HepG2 (cell line): ENCODE measurements at regions not wholly inside any gene's neighbourhood (a gene's known extent, or its start where the extent isn't known, plus 50 kb on each side); places are given as distances from the start of the nearest gene placed in this dataset.

ENCODE experiments used
- ATAC-seq: fragments of 200-7000 bp; cut with Tn5 transposase; 3 replicates; pipeline ENCODE4 v1.9.1; 2020; ENCODE audit warnings: mild to moderate bottlenecking, moderate library complexity
- BruUV-seq: library from RNA; stranded (reverse); fragments of 400-500 nt; replicated peaks from 2 replicates; lab custom pipeline; 2021; lab: Mats Ljungman, UMichigan
- CTCF ChIA-PET: fragments of 300-600 bp; formaldehyde crosslinking; extraction: SDS; loops from one replicate; lab custom pipeline; 2021; ENCODE audit warnings: low total read pairs, inconsistent platforms, low intra/inter-chr PET ratio; lab: Yijun Ruan, JAX
- POLR2A ChIA-PET: fragments of 350-600 bp; sonication (Branson Sonifier 250); formaldehyde crosslinking; loops from one replicate; lab custom pipeline; 2020; ENCODE audit warnings: antibody characterized with exemption, inconsistent platforms; lab: Yijun Ruan, JAX
- DNase-seq: peaks from one replicate; pipeline ENCODE4 v3.0.0-alpha.2; 2015; ENCODE audit warnings: low spot score
- FAIRE-seq: peaks from 3 replicates; lab custom pipeline; 2011; peaks lifted over from hg19 to GRCh38; lab: Jason Lieb, UNC
- H2AFZ ChIP-seq: one replicate; pipeline ENCODE4 v1.6.1; 2011; ENCODE audit warnings: low read length, inconsistent platforms
- H3K27ac ChIP-seq: fragments of 300-600 bp; 3 replicates; pipeline ENCODE4 v1.8.0; 2011; ENCODE audit warnings: mixed run types, mild to moderate bottlenecking, mixed read lengths, low read length, inconsistent platforms; ENCODE audit not compliant: insufficient read depth; ENCODE audit errors: extremely low read length
- H3K27me3 ChIP-seq, 2 experiments: fragments of 200-600 bp in 1 of 2; 2 replicates in 1 of 2; 3 replicates in 1 of 2; pipeline versions ENCODE4 v1.6.0 to v1.8.0; 2011; ENCODE audit warnings: low read length in 2 of 2, mild to moderate bottlenecking in 2 of 2, moderate library complexity in 2 of 2, inconsistent platforms in 1 of 2; ENCODE audit not compliant: insufficient read depth in 2 of 2, control insufficient read depth in 1 of 2
- H3K36me3 ChIP-seq, 2 experiments: fragments of 200-600 bp in 1 of 2; replicated peaks in 1 of 2; 2 replicates in 1 of 2; 3 replicates in 1 of 2; pipeline versions ENCODE4 v1.5.1 to v1.8.0; 2011; ENCODE audit warnings: low read length in 2 of 2, inconsistent platforms in 1 of 2; ENCODE audit not compliant: insufficient read depth in 2 of 2, control insufficient read depth in 1 of 2
- H3K4me1 ChIP-seq: 2 replicates; pipeline ENCODE4 v1.5.1; 2012; ENCODE audit warnings: low read length, inconsistent platforms; ENCODE audit not compliant: insufficient read depth
- H3K4me2 ChIP-seq: 2 replicates; pipeline ENCODE4 v1.6.0; 2011; ENCODE audit warnings: low read depth, low read length, inconsistent platforms
- H3K4me3 ChIP-seq, 3 experiments: fragments of 200-600 bp in 1 of 3; sonication (generic), shearing (Covaris generic) in 1 of 3; replicated peaks in 1 of 3; 2 replicates each; pipeline ENCODE4 v1.5.1; 2011 to 2016; ENCODE audit warnings: low read length in 3 of 3, inconsistent platforms in 2 of 3, low read depth in 2 of 3, mild to moderate bottlenecking in 2 of 3, control low read depth in 1 of 3, mixed read lengths in 1 of 3; ENCODE audit not compliant: insufficient read depth in 1 of 3
- H3K79me2 ChIP-seq: one replicate; pipeline ENCODE4 v1.6.1; 2011; ENCODE audit warnings: low read length, inconsistent platforms; ENCODE audit not compliant: insufficient read depth
- H3K9ac ChIP-seq: 2 replicates; pipeline ENCODE4 v1.6.0; 2011; ENCODE audit warnings: mild to moderate bottlenecking, low read depth, low read length, inconsistent platforms; ENCODE audit not compliant: insufficient read depth
- H3K9me3 ChIP-seq: 2 replicates; pipeline ENCODE4 v1.5.1; 2012; ENCODE audit warnings: mild to moderate bottlenecking, low read length
- H4K20me1 ChIP-seq: 2 replicates; pipeline ENCODE4 v1.6.0; 2011; ENCODE audit warnings: inconsistent platforms, mild to moderate bottlenecking, low read length, moderate library complexity; ENCODE audit not compliant: insufficient read depth
- ATF7-NPFF ChIP-seq: sonication (generic); formaldehyde crosslinking; IDR thresholded peaks from 2 replicates; pipeline ENCODE4 v1.8.1; 2023; ENCODE audit warnings: mild to moderate bottlenecking, low read depth, missing genetic modification reagents, moderate library complexity
- CHD4 ChIP-seq: fragments of 200-600 bp; sonication (generic); IDR thresholded peaks from 2 replicates; pipeline ENCODE4 v1.7.0; 2017; ENCODE audit warnings: mild to moderate bottlenecking, low read length, borderline replicate concordance
- REPIN1 ChIP-seq: sonication (generic); formaldehyde crosslinking; IDR thresholded peaks from 2 replicates; pipeline ENCODE4 v1.8.0; 2022; ENCODE audit warnings: missing genetic modification reagents, low read depth, mild to moderate bottlenecking, borderline replicate concordance
- SP2 ChIP-seq: sonication (generic); formaldehyde crosslinking; IDR thresholded peaks from 2 replicates; pipeline ENCODE4 v1.5.1; 2020; ENCODE audit warnings: mild to moderate bottlenecking, missing genetic modification reagents
- THYN1 ChIP-seq: sonication (generic); formaldehyde crosslinking; IDR thresholded peaks from 2 replicates; pipeline ENCODE4 v1.8.1; 2023; ENCODE audit warnings: low read depth, mild to moderate bottlenecking, moderate library complexity, missing genetic modification reagents, borderline replicate concordance
- ZBTB38 ChIP-seq: sonication (generic); formaldehyde crosslinking; IDR thresholded peaks from 2 replicates; pipeline ENCODE4 v1.5.1; 2020; ENCODE audit warnings: mild to moderate bottlenecking, missing genetic modification reagents
- ZBTB7A ChIP-seq: sonication (generic); formaldehyde crosslinking; IDR thresholded peaks from 2 replicates; pipeline ENCODE4 v1.8.0; 2022; ENCODE audit warnings: mild to moderate bottlenecking, missing genetic modification reagents
- ZMYM2 ChIP-seq: sonication (generic); formaldehyde crosslinking; IDR thresholded peaks from 2 replicates; pipeline ENCODE4 v1.8.0; 2022; ENCODE audit warnings: mild to moderate bottlenecking, missing genetic modification reagents
- ZNF121 ChIP-seq: sonication (generic); formaldehyde crosslinking; IDR thresholded peaks from 2 replicates; pipeline ENCODE4 v1.5.0; 2020; ENCODE audit warnings: mild to moderate bottlenecking, missing genetic modification reagents
- ZNF230 ChIP-seq: sonication (generic); formaldehyde crosslinking; IDR thresholded peaks from 2 replicates; pipeline ENCODE4 v1.4.0; 2020; ENCODE audit warnings: mild to moderate bottlenecking, missing genetic modification reagents
- WGBS: methylation state at CpG from one replicate; pipeline ENCODE4 v1.1.6; 2017; ENCODE audit warnings: low lambda C conversion rate; 5-methylcytosine and 5-hydroxymethylcytosine counted together
- in situ Hi-C: cut with HindIII; loops from 2 replicates; pipeline ENCODE4 v1.10.0; 2017; ENCODE audit warnings: low pct_unique_long_range_greater_than_20kb; ENCODE audit not compliant: extremely low pct_ligation_motif_present
- intact Hi-C: fragments of 100-400 bp; cut with micrococcal nuclease; formaldehyde crosslinking; loops from one replicate; pipeline ENCODE4 v1.10.0; 2022; ENCODE audit not compliant: unreplicated experiment
- TF ChIP-seq, protein P1 (sequence below): sonication (generic); formaldehyde crosslinking; IDR thresholded peaks from 2 replicates; pipeline ENCODE4 v1.5.0; 2020; ENCODE audit warnings: mild to moderate bottlenecking, missing genetic modification reagents
- TF ChIP-seq, protein P2 (sequence below), 2 experiments: sonication (generic) in 1 of 2; formaldehyde crosslinking in 1 of 2; IDR thresholded peaks; 2 replicates each; pipeline versions ENCODE4 v1.5.1 to v1.6.1; 2011 to 2020; ENCODE audit warnings: borderline replicate concordance in 1 of 2, low read depth in 1 of 2, low read length in 1 of 2, mild to moderate bottlenecking in 1 of 2, missing genetic modification reagents in 1 of 2, moderate library complexity in 1 of 2
- TF ChIP-seq, protein P3 (sequence below): sonication (generic); formaldehyde crosslinking; conservative IDR thresholded peaks from 2 replicates; pipeline ENCODE4 v1.4.0; 2020; ENCODE audit warnings: missing genetic modification reagents
- TF ChIP-seq, protein P4 (sequence below): fragments of 450-650 bp; IDR thresholded peaks from 2 replicates; pipeline ENCODE4 v1.6.1; 2016
- TF ChIP-seq, protein P5 (sequence below): sonication (generic); formaldehyde crosslinking; IDR thresholded peaks from 2 replicates; pipeline ENCODE4 v1.5.1; 2020; ENCODE audit warnings: mild to moderate bottlenecking, moderate library complexity, missing genetic modification reagents

DNA sequence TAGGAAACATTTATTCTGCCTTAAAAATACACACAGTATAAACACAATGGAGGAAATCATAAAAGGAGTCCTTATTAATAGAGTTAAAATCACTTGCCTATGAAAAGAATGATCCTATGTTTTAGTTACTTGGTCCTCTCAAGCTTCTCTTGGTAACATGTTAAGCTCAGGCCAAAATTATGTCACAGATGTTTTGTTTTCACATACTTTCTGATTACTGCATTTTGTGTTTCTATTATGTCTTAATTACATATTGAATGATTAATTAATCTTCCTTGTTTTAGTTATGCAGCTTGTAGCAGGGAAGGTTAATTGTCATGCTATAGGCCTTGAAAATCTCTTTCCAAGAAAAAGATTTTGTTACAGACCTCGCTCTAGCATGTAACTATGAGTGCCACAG is 406.0 kb downstream of the PLA2G4A start (continued):
- TF ChIP-seq, protein P1, sequence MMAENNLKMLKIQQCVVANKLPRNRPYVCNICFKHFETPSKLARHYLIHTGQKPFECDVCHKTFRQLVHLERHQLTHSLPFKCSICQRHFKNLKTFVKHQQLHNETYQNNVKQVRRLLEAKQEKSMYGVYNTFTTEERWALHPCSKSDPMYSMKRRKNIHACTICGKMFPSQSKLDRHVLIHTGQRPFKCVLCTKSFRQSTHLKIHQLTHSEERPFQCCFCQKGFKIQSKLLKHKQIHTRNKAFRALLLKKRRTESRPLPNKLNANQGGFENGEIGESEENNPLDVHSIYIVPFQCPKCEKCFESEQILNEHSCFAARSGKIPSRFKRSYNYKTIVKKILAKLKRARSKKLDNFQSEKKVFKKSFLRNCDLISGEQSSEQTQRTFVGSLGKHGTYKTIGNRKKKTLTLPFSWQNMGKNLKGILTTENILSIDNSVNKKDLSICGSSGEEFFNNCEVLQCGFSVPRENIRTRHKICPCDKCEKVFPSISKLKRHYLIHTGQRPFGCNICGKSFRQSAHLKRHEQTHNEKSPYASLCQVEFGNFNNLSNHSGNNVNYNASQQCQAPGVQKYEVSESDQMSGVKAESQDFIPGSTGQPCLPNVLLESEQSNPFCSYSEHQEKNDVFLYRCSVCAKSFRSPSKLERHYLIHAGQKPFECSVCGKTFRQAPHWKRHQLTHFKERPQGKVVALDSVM: no peak
- TF ChIP-seq, protein P2, sequence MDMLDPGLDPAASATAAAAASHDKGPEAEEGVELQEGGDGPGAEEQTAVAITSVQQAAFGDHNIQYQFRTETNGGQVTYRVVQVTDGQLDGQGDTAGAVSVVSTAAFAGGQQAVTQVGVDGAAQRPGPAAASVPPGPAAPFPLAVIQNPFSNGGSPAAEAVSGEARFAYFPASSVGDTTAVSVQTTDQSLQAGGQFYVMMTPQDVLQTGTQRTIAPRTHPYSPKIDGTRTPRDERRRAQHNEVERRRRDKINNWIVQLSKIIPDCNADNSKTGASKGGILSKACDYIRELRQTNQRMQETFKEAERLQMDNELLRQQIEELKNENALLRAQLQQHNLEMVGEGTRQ (IDR thresholded peaks at IDR 0.05; ENCODE audit: low read depth, low read length): no peak
- TF ChIP-seq, protein P2 (CRISPR knock-in tag; IDR thresholded peaks at IDR 0.05; ENCODE audit: borderline replicate concordance): no peak
- TF ChIP-seq CHD4 (no peak), ZNF230 (no peak), ATF7-NPFF (CRISPR knock-in tag) (no peak), ZBTB38 (CRISPR knock-in tag) (no peak)
- TF ChIP-seq, all 625 proteins: peak for 0

DNA sequence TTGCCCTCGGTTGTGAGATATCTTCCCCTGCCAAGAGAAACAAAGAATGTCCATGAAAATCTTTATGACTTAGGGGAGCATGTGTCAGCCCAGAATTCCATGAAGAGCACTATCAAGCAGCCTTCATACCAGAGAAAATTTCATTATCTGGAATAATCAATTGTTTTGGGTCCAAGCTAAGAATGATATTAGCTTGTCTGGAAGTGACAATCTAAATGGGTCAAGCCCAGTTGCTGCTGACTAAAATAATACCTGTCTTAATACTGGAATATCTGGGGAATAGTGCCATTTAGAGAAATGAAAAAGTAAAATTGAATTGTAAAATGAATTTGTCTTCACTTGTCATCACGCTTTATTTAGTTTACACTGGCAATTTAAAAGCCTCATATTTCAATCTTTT is 407.4 kb downstream of the PLA2G4A start:
- in situ Hi-C loops: no loop called here
- BruUV-seq: no TSS peak
- Histone ChIP-seq H2AFZ (no peak overlapping the region), H3K4me2 (no peak overlapping the region), H4K20me1 (no peaks in the 10 kb centered on the region), H3K9me3 (no peaks in the 10 kb centered on the region), H3K36me3 (no peaks in the 10 kb centered on the region), H3K79me2 (no peaks in the 10 kb centered on the region), H3K27me3 (no peaks in the 10 kb centered on the region), H3K4me1 (no peaks in the 10 kb centered on the region), H3K4me3 (no peak overlapping the region), H3K9ac (no peak overlapping the region), H3K27ac (no peak overlapping the region)
- POLR2A ChIA-PET: no interaction called here
- no peak for FAIRE-seq
- CTCF ChIA-PET: no interaction called here
- intact Hi-C loops: no loop called here
- 0% methylated on average over 2 of the region's 2 CpGs for whole genome bisulfite sequencing
- no peak for DNase-seq
- ATAC-seq: no peak
- TF ChIP-seq SP2 (CRISPR knock-in tag) (no peak), ZNF121 (CRISPR knock-in tag) (no peak), ZBTB7A (CRISPR knock-in tag) (no peak), REPIN1 (no peak), THYN1 (CRISPR knock-in tag) (no peak), ZMYM2 (CRISPR knock-in tag) (no peak)
- TF ChIP-seq, protein P3, sequence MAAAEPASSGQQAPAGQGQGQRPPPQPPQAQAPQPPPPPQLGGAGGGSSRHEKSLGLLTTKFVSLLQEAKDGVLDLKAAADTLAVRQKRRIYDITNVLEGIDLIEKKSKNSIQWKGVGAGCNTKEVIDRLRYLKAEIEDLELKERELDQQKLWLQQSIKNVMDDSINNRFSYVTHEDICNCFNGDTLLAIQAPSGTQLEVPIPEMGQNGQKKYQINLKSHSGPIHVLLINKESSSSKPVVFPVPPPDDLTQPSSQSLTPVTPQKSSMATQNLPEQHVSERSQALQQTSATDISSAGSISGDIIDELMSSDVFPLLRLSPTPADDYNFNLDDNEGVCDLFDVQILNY: no peak
- TF ChIP-seq, protein P4, sequence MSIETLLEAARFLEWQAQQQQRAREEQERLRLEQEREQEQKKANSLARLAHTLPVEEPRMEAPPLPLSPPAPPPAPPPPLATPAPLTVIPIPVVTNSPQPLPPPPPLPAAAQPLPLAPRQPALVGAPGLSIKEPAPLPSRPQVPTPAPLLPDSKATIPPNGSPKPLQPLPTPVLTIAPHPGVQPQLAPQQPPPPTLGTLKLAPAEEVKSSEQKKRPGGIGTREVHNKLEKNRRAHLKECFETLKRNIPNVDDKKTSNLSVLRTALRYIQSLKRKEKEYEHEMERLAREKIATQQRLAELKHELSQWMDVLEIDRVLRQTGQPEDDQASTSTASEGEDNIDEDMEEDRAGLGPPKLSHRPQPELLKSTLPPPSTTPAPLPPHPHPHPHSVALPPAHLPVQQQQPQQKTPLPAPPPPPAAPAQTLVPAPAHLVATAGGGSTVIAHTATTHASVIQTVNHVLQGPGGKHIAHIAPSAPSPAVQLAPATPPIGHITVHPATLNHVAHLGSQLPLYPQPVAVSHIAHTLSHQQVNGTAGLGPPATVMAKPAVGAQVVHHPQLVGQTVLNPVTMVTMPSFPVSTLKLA: no peak
- TF ChIP-seq, protein P5, sequence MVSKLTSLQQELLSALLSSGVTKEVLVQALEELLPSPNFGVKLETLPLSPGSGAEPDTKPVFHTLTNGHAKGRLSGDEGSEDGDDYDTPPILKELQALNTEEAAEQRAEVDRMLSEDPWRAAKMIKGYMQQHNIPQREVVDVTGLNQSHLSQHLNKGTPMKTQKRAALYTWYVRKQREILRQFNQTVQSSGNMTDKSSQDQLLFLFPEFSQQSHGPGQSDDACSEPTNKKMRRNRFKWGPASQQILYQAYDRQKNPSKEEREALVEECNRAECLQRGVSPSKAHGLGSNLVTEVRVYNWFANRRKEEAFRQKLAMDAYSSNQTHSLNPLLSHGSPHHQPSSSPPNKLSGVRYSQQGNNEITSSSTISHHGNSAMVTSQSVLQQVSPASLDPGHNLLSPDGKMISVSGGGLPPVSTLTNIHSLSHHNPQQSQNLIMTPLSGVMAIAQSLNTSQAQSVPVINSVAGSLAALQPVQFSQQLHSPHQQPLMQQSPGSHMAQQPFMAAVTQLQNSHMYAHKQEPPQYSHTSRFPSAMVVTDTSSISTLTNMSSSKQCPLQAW: no peak
